ENCODE measurements at regions not wholly inside any gene's neighbourhood (a gene's known extent, or its start where the extent isn't known, plus 50 kb on each side); places are given as distances from the start of the nearest gene placed in this dataset.

GRCh38 chr1:101290922-101291561 is 54.2 kb downstream of the S1PR1 start:
- Mint-ChIP-seq H3K27ac (peak overlapping the region; percentile 1), H3K36me3 (no peaks in the 10 kb centered on the region), H3K4me3 (no peak overlapping the region), H3K4me1 (ENCODE audit: unreplicated experiment) (peaks cover 28% of the 10 kb centered on the region), H3K27me3 (peaks cover 3% of the 10 kb centered on the region), H3K9me3 (no peaks in the 10 kb centered on the region)
- no peak for DNase-seq (ENCODE audit: extremely low spot score, unreplicated experiment)
- TF ChIP-seq CTCF (conservative IDR thresholded peaks at IDR 0.05), result no peak

- H3K4me1 Mint-ChIP-seq (ENCODE audit: unreplicated experiment), result peaks cover 23% of the 10 kb centered on the region
- no peak for DNase-seq (ENCODE audit: extremely low spot score, unreplicated experiment)
- peak overlapping the region; percentile 1 for H3K27ac Mint-ChIP-seq
- no peak for TF ChIP-seq CTCF (conservative IDR thresholded peaks at IDR 0.05)
- H3K27me3 Mint-ChIP-seq, result peaks cover 3% of the 10 kb centered on the region
- H3K4me3 Mint-ChIP-seq, result peak overlapping the region; percentile 17
- H3K9me3 Mint-ChIP-seq, result no peaks in the 10 kb centered on the region
- no peaks in the 10 kb centered on the region for H3K36me3 Mint-ChIP-seq
These were observed 55.0 kb downstream of the S1PR1 start for GRCh38 chr1:101291562-101292380.

- no peak overlapping the region for H3K27ac Mint-ChIP-seq
- no peaks in the 10 kb centered on the region for H3K9me3 Mint-ChIP-seq
- TF ChIP-seq CTCF (conservative IDR thresholded peaks at IDR 0.05), result no peak
- H3K4me1 Mint-ChIP-seq (ENCODE audit: unreplicated experiment), result peaks cover 23% of the 10 kb centered on the region
- H3K27me3 Mint-ChIP-seq, result peaks cover 3% of the 10 kb centered on the region
- H3K36me3 Mint-ChIP-seq, result no peaks in the 10 kb centered on the region
- no peak overlapping the region for H3K4me3 Mint-ChIP-seq
- no peak for DNase-seq (ENCODE audit: extremely low spot score, unreplicated experiment)
These were observed 56.7 kb downstream of the S1PR1 start for GRCh38 chr1:101293461-101294051.

- Mint-ChIP-seq H3K9me3 (no peaks in the 10 kb centered on the region), H3K4me1 (ENCODE audit: unreplicated experiment) (peaks cover 22% of the 10 kb centered on the region), H3K27me3 (peaks cover 3% of the 10 kb centered on the region), H3K4me3 (no peak overlapping the region), H3K36me3 (no peaks in the 10 kb centered on the region), H3K27ac (no peak overlapping the region)
- no peak for TF ChIP-seq CTCF (conservative IDR thresholded peaks at IDR 0.05)
- DNase-seq (ENCODE audit: extremely low spot score, unreplicated experiment), result no peak
These were observed 58.4 kb downstream of the S1PR1 start for GRCh38 chr1:101295209-101295608.

GRCh38 chr1:101298663-101299062 is 61.8 kb downstream of the S1PR1 start:
- H3K4me3 Mint-ChIP-seq, result no peak overlapping the region
- H3K27ac Mint-ChIP-seq, result no peak overlapping the region
- H3K4me1 Mint-ChIP-seq (ENCODE audit: unreplicated experiment), result peaks cover 14% of the 10 kb centered on the region
- H3K27me3 Mint-ChIP-seq, result peaks cover 5% of the 10 kb centered on the region
- no peak for DNase-seq (ENCODE audit: extremely low spot score, unreplicated experiment)
- H3K9me3 Mint-ChIP-seq, result no peaks in the 10 kb centered on the region
- H3K36me3 Mint-ChIP-seq, result no peaks in the 10 kb centered on the region
- no peak for TF ChIP-seq CTCF (conservative IDR thresholded peaks at IDR 0.05)
